HUES48 (cell line): ENCODE measurements at regions not wholly inside any gene's neighbourhood (a gene's known extent, or its start where the extent isn't known, plus 50 kb on each side); places are given as distances from the start of the nearest gene placed in this dataset.

Experiments
- H3K27ac ChIP-seq: one replicate; pipeline ENCODE4 v1.7.0; 2013; ENCODE audit warnings: low read depth, low read length, inconsistent platforms
- H3K27me3 ChIP-seq: 2 replicates; pipeline ENCODE4 v1.6.1; 2013; ENCODE audit warnings: mild to moderate bottlenecking, low read length; ENCODE audit not compliant: control insufficient read depth, insufficient read depth
- H3K36me3 ChIP-seq: 2 replicates; pipeline ENCODE4 v1.6.1; 2013; ENCODE audit warnings: low read length; ENCODE audit not compliant: control insufficient read depth, insufficient read depth
- H3K4me1 ChIP-seq: 2 replicates; pipeline ENCODE4 v1.6.1; 2013; ENCODE audit warnings: mild to moderate bottlenecking, low read length; ENCODE audit not compliant: control insufficient read depth, insufficient read depth
- H3K4me3 ChIP-seq: 2 replicates; pipeline ENCODE4 v1.5.1; 2013; ENCODE audit warnings: mild to moderate bottlenecking, low read depth, low read length
- H3K9ac ChIP-seq: 2 replicates; pipeline ENCODE4 v1.6.1; 2013; ENCODE audit warnings: mild to moderate bottlenecking, low read depth, low read length, moderate library complexity
- H3K9me3 ChIP-seq: 2 replicates; pipeline ENCODE4 v1.6.1; 2013; ENCODE audit warnings: low read length; ENCODE audit not compliant: control insufficient read depth, insufficient read depth

- Histone ChIP-seq H3K36me3 (no peaks in the 10 kb centered on the region), H3K9ac (no peak overlapping the region), H3K27me3 (no peaks in the 10 kb centered on the region), H3K4me1 (no peaks in the 10 kb centered on the region), H3K9me3 (no peaks in the 10 kb centered on the region), H3K4me3 (no peak overlapping the region), H3K27ac (no peak overlapping the region)
Measured at GRCh38 chr13:107968470-107968869, 246.9 kb downstream of the LIG4 start.

DNA sequence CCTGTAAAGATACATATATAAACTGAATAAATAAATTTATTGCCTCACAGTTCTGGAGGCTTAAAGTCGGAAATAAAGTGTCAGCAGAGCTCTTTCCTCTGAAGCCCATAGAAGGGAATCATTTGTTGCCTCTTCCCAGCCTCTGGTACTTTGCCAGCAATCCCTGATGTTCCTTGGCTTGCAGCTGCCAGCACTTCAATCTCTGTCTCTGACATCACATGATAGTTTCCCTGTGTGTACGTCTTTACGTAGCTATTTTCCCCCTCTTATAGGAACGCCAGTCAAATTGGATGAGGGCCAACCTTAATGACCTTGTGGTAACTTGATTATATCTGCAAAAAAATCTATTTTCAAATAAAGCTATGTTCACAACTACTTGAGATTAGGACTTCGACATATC, 250.9 kb downstream of the LIG4 start:
- H3K36me3 ChIP-seq = no peaks in the 10 kb centered on the region
- no peak overlapping the region for H3K4me3 ChIP-seq
- H3K9me3 ChIP-seq = no peaks in the 10 kb centered on the region
- H3K27me3 ChIP-seq = no peaks in the 10 kb centered on the region
- no peak overlapping the region for H3K9ac ChIP-seq
- H3K4me1 ChIP-seq = peaks cover 6% of the 10 kb centered on the region
- no peak overlapping the region for H3K27ac ChIP-seq

- H3K27me3 ChIP-seq = no peaks in the 10 kb centered on the region
- H3K36me3 ChIP-seq = no peaks in the 10 kb centered on the region
- H3K27ac ChIP-seq = no peak overlapping the region
- H3K9me3 ChIP-seq = no peaks in the 10 kb centered on the region
- no peak overlapping the region for H3K9ac ChIP-seq
- H3K4me3 ChIP-seq = no peak overlapping the region
- H3K4me1 ChIP-seq = peaks cover 6% of the 10 kb centered on the region
Measured at GRCh38 chr13:107961849-107962608, 253.3 kb downstream of the LIG4 start.

GRCh38 chr13:107960301-107960700, 255.0 kb downstream of the LIG4 start:
- Histone ChIP-seq H3K4me1 (peaks cover 6% of the 10 kb centered on the region), H3K36me3 (no peaks in the 10 kb centered on the region), H3K9ac (no peak overlapping the region), H3K4me3 (no peak overlapping the region; the same call in 1 of the 2 replicates), H3K27ac (no peak overlapping the region), H3K27me3 (no peaks in the 10 kb centered on the region), H3K9me3 (no peaks in the 10 kb centered on the region)

GRCh38 chr13:107956889-107957288, 258.4 kb downstream of the LIG4 start:
- Histone ChIP-seq H3K4me1 (peaks cover 6% of the 10 kb centered on the region), H3K9me3 (no peaks in the 10 kb centered on the region), H3K27me3 (no peaks in the 10 kb centered on the region), H3K9ac (no peak overlapping the region), H3K27ac (no peak overlapping the region), H3K4me3 (no peak overlapping the region), H3K36me3 (no peaks in the 10 kb centered on the region)

- Histone ChIP-seq H3K27ac (no peak overlapping the region), H3K36me3 (no peaks in the 10 kb centered on the region), H3K4me1 (no peaks in the 10 kb centered on the region), H3K9me3 (no peaks in the 10 kb centered on the region), H3K27me3 (no peaks in the 10 kb centered on the region), H3K9ac (no peak overlapping the region), H3K4me3 (no peak overlapping the region)
Measured at GRCh38 chr13:107942030-107942617, 273.2 kb downstream of the LIG4 start.

DNA sequence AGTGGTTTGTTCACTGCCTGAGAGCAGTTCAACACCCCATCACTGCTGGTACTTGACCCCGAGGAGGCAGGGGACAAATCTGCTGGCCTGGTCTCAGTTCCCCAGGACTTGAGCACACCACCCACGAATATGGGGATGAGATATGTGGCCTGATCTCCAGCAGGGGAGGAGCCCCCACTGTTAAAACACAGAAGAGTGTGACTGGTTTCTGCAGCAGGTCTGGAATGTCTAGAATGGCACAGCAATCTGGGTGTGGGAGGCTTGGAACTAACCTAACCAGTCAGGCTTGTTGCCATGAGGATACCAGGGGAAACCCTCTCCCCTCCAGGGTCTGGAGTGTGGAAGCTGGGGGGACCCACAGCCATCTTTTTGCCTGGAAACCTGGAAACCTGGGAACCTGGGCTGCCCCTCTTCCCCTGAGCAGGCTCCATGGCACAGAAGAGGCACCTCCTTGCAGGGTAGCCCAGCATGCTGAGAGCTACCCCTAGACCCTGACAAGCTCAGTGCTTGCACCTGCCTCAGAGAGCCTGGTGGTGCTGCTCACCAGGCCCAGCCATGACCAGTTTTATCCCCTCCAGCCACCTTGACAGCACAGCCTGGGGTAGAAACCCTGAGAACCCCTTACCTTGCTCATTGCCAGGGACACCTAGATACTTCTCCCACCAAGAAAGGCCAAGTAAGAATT, 273.8 kb downstream of the LIG4 start:
- no peaks in the 10 kb centered on the region for H3K4me1 ChIP-seq
- H3K4me3 ChIP-seq = no peak overlapping the region
- no peaks in the 10 kb centered on the region for H3K27me3 ChIP-seq
- H3K27ac ChIP-seq = no peak overlapping the region
- no peaks in the 10 kb centered on the region for H3K9me3 ChIP-seq
- H3K9ac ChIP-seq = no peak overlapping the region
- no peaks in the 10 kb centered on the region for H3K36me3 ChIP-seq

DNA sequence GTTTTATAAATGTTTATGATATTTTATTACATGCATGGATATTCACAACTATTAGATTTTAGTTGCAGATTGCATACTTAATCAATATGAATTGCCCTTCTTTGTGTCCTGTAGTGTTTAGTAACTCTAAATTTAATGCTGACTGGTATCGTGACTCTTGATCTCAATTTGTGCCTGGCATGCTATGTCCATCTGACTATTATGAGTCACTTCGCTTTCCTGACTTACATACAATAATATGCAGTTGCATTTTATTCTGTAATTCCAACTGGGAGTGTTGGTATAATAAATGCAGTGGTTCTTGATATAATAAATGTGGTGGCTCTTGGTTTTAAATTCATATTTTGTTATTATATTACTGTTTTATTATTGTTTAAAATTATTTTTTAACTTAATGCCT, 277.5 kb downstream of the LIG4 start:
- Histone ChIP-seq H3K27ac (no peak overlapping the region), H3K27me3 (no peaks in the 10 kb centered on the region), H3K4me1 (no peaks in the 10 kb centered on the region), H3K9me3 (no peaks in the 10 kb centered on the region), H3K4me3 (no peak overlapping the region), H3K36me3 (no peaks in the 10 kb centered on the region), H3K9ac (no peak overlapping the region)

DNA sequence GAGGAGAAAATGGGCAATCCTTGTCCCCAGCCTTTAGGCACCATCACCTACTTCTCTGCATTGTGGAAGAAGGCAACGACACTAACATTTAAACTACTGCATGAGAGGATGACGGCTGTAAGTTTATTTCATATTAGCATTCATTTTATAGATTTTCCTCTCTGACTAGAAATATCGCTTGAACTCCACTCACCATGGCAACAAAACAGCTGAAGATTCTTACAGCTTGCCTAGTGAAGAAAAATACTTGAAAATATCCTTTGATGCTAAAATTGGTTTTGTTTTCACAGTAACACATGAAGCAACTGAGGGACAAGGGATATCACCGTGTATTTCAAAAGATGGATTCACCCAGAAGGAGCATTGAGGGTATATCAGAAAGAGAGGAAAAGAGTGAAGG, 284.3 kb downstream of the LIG4 start:
- H3K4me1 ChIP-seq = no peaks in the 10 kb centered on the region
- no peak overlapping the region for H3K27ac ChIP-seq
- H3K36me3 ChIP-seq = no peaks in the 10 kb centered on the region
- no peaks in the 10 kb centered on the region for H3K9me3 ChIP-seq
- H3K4me3 ChIP-seq = no peak overlapping the region
- H3K27me3 ChIP-seq = no peaks in the 10 kb centered on the region
- H3K9ac ChIP-seq = no peak overlapping the region

- Histone ChIP-seq H3K36me3 (no peaks in the 10 kb centered on the region), H3K27ac (no peak overlapping the region), H3K4me3 (no peak overlapping the region), H3K9ac (no peak overlapping the region), H3K27me3 (no peaks in the 10 kb centered on the region), H3K9me3 (no peaks in the 10 kb centered on the region), H3K4me1 (no peaks in the 10 kb centered on the region)
Measured at GRCh38 chr13:107928762-107929161, 286.6 kb downstream of the LIG4 start.

GRCh38 chr13:107927557-107927956, 287.8 kb downstream of the LIG4 start:
- no peaks in the 10 kb centered on the region for H3K36me3 ChIP-seq
- no peak overlapping the region for H3K27ac ChIP-seq
- no peak overlapping the region for H3K4me3 ChIP-seq
- H3K4me1 ChIP-seq = no peaks in the 10 kb centered on the region
- H3K27me3 ChIP-seq = no peaks in the 10 kb centered on the region
- H3K9me3 ChIP-seq = no peaks in the 10 kb centered on the region
- H3K9ac ChIP-seq = no peak overlapping the region
